CD4-positive, alpha-beta T cell treated with Interleukin-21 for 1 hour (primary cell): ENCODE measurements at regions not wholly inside any gene's neighbourhood (a gene's known extent, or its start where the extent isn't known, plus 50 kb on each side); places are given as distances from the start of the nearest gene placed in this dataset.
"Not testable (repeated sequence)": the region's sequence is repeated elsewhere in the genome, so short reads cannot be mapped to it uniquely, and the experiment has no call there.

Experiments
- DNase-seq: peaks from one replicate; pipeline ENCODE4 v3.0.0-alpha.2; 2020

DNA sequence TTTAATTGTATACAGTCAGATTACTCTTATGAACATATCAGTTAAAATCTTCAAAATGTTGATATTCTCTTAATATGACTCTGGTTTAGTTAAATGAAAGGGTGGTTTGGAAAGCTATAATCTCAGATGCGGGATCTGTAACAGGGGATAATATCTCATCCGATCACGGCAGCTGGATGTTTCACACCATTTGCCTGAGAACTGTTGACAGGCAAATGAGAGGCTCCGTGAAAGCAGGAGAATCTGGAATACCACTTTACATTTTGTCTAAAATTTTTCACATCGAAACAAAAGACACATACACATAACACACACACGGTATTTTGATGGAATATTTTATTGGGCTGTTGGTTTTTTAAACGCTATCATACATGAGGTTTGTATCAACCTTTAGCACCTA lies 518.6 kb upstream of the SLC39A10 start:
- DNase-seq = no peak

DNA sequence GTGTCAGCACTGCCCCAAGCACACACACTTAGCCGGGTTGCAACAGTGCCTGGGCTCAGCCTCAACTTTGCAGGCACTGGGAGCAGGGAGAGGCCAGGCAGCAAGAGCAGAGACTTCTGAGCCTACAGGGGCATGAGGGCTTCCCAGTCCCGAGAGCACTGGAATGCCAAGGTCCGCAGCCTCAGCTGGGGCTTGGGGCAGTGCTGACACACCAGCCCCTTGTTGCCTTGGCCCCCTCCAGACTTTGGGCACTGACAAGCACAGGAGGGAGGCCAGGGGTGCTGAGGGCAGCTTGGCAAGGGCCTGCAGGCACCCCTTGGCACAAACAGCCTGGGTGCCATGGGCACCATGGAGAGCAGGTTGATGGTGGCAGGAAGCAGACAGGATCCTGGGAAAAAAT lies 531.1 kb upstream of the SLC39A10 start:
- not testable (repeated sequence) for DNase-seq

GRCh38 chr2:195124391-195125079 lies 532.5 kb upstream of the SLC39A10 start:
- no peak for DNase-seq

DNA sequence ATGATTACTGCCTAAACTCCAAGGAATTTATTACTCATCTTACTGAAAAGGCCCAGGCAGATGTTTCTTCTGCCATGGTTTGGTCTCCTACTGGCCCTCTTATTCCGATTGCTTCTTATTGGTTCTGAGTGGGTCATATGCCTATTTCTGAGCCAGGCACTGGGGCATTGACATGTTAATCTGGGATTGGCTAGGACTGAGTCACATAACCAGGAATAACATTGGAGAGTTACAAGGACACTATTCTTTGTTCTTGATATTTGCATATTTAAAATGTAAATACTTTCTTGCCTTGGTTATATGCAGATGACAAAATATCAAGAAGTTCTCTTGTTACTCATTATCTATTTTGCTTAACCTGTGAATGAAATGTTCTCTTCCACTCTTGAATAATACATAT lies 534.4 kb upstream of the SLC39A10 start:
- no peak for DNase-seq

- DNase-seq = no peak
Observed at GRCh38 chr2:195121341-195121740, 535.7 kb upstream of the SLC39A10 start.

GRCh38 chr2:195119231-195119630 lies 537.8 kb upstream of the SLC39A10 start:
- no peak for DNase-seq

- DNase-seq = no peak
Observed at GRCh38 chr2:195118276-195118675, 538.8 kb upstream of the SLC39A10 start.

DNA sequence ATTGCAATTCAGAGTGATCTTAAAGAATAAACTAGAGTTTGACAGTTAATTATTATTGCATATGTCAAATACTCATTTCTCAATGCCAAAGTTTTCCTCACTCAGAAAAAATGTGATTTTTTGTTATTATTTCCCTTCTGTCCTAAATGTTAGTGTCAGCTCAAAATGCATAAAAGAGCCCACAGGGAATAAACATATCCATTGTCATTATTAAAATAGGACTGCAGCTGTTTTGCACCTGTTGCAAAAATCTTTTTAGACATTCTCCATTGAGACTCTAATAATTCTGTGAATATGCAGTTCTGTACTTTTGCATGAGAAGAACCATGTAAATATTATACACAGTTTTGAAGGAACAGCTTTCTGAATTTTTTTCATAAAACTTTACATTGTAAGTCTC lies 540.0 kb upstream of the SLC39A10 start:
- no peak for DNase-seq

DNA sequence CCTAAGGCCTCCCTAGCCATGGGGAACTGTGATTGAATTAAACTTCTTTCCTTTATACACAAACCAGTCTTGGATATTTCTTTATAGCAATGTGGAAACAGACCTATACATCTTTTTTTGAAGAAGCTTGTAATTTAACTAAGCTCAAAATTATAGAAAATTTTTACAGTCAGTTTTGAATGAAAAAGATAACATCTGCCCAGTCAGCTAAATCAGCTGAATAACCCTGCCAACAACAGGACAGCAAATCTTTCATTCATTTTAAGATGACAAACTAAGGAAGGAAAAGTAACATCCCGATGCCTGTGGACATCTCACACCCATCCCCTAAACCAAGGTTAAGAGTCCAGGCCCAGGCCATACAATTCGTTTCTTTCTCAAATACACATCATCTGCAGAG lies 541.3 kb upstream of the SLC39A10 start:
- no peak for DNase-seq

DNA sequence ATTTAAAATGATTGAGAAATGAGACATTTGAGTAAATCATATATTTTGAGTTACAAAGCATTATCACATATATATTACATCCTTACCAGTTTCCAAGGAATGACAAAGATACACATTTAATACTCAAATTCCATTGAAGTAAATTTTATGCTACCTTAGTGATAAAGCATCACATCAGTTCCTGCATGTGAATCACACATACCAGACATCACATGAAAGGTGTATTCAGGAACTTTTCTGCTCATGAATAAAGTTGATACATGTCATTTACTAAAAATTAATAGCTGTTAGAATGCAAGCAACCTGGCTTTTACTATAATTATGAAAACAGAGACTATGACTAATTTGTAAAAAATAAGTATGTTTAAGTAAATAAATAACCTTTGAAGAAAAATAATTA lies 548.8 kb upstream of the SLC39A10 start:
- no peak for DNase-seq

DNA sequence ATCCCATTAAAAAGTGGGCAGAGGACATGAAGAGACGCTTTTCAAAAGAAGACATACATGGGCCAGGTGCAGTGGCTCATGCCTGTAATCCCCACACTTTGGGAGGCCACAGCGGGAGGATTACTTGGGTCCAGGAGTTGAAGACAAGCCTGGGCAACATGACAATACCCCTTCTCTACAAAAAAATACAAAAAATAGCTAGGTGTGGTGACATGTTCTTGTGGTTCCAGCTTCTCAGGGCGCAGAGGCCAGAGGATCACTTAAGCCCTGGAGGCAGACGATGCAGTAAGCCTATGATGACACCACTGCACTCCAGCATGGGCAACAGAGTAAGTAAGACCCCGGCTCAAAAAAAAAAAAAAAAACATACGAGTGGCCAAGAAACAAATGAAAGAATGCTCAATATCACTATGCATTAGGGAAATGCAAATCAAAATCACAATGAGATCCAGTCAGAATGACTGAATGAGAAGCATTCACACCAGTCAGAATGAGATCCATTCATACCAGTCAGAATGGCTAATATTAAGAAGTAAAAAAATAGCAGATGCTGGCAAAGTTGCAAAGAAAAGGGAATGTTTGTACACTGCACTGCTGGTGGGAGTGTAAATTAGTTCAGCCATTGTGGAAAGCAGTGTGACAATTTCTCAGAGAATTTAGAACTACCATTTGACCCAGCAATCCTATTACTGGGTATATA lies 550.2 kb upstream of the SLC39A10 start:
- DNase-seq = no peak

- DNase-seq = no peak
Observed at GRCh38 chr2:195105581-195105980, 551.4 kb upstream of the SLC39A10 start.

DNA sequence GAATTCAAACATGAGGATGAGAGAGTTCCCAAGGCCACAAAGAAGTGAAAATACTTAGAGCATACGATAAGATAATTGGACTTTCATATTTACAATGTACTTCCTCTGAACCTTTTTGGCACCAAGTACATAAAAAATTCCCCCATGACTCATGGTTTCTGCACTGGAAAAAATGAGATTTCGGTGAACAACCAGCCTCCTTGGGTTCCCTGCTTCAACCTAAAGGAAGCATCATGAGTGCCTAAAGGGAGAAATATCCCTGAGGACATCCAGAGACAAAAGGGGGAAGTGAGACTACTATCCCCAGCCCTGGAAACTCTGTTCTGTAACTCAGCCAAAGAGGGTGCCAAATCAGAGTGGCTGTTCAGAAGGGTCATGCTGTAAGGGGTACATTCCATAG lies 562.7 kb upstream of the SLC39A10 start:
- DNase-seq = no peak

- no peak for DNase-seq
Observed at GRCh38 chr2:195092341-195092740, 564.7 kb upstream of the SLC39A10 start.

DNA sequence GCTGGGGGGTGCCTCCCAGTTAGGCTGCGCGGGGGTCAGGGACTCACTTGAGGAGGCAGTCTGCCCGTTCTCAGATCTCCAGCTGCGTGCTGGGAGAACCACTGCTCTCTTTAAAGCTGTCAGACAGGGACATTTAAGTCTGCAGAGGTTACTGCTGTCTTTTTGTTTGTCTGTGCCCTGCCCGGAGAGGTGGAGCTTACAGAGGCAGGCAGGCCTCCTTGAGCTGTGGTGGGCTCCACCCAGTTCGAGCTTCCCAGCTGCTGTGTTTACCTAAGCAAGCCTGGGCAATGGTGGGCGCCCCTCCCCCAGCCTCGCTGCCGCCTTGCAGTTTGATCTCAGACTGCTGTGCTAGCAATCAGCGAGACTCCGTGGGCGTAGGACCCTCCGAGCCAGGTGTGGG lies 584.2 kb upstream of the SLC39A10 start:
- DNase-seq = not testable (repeated sequence)

DNA sequence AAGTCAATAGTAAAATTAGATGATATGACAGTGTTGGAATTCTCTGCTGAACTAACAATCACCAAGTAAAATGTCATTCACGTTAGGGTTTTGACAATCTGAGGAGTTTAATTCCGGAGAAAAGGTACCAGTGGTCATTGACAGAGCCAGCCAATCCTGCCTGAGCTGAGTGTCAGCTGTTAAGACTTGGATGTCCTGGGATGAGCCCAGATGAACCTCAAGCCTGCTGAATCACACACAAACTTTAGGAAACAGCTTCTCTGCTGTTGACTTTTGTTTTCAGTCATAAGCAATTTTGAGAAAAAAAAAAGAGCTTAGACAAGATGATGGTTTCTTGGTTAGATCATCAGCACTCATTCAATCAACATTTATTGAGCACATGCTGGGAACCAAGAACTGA lies 600.0 kb upstream of the SLC39A10 start:
- DNase-seq = no peak

DNA sequence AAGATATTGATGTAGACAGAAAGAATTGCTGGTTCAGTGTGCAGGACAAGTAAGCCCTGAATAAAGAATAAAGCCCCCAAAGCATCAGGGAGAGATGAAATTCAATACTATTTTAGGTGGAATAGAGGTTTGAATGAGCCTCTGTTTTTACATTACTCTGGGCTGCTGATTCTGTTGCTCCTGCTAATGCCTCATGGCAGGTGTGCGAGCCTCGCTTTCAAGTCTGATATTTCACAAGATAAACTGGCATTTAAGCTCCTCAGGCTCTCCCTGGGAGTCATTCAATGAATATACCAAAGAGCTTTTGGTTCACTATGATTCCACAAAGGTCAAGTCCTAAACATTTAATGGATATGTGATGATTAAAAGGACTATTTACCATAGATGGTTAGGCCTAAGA lies 601.0 kb upstream of the SLC39A10 start:
- no peak for DNase-seq

DNA sequence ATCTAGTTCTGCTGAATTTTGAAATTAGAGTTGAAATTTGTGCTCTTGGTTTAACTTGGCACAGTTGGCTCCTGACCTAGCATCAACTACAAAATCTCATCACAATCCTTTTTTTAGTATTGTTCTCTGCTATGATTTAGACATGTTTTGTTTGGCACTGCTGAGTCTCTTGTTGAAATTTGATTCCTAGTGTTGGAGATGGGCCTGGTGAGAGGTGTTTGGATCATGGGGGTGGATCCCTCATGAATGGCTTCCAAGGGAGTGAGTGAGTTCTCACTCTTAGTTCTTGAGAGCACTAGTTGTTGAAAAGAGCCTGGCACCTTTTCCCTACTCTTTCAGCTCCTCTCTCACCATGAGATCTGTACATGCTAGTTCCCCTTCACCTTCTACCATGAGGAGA lies 605.6 kb upstream of the SLC39A10 start:
- no peak for DNase-seq

- DNase-seq = no peak
Observed at GRCh38 chr2:195049372-195050031, 607.5 kb upstream of the SLC39A10 start.

DNA sequence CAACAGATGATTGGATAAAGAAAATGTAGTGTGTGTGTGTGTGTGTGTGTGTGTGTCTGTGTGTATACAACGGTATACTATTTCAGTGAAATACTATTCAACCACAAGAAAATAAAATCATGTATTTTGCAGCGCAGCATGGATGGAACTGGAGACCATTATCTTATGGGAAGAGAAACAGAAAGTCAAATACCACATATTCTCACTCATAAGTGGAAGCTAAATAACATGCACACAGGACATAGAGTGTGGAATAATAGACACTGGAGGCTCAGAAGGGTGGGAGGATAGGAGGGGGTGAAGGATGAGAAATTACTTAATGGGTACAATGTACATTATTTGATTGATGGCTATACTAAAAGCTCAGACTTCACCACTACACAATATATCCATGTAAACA lies 609.1 kb upstream of the SLC39A10 start:
- no peak for DNase-seq

DNA sequence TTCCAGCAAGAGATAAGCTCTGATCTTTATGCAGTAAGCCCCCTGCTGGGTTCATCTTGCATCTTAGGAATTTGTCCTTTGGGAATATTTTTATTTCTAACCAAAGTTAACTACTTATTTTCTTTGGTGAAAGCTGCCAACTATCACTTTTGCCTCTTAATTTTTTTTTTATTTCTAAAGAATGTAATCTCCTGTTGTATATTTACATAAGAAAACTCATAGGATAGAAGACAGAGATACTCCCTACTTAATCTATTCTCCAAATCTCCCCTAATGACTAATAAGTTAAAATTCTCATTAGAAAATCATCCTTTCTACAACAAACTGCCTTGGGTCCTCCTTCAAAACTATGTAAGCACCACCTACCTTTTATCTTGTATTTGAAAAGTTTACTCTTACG lies 612.2 kb upstream of the SLC39A10 start:
- no peak for DNase-seq

- DNase-seq = no peak
Observed at GRCh38 chr2:195038153-195038552, 618.9 kb upstream of the SLC39A10 start.

DNA sequence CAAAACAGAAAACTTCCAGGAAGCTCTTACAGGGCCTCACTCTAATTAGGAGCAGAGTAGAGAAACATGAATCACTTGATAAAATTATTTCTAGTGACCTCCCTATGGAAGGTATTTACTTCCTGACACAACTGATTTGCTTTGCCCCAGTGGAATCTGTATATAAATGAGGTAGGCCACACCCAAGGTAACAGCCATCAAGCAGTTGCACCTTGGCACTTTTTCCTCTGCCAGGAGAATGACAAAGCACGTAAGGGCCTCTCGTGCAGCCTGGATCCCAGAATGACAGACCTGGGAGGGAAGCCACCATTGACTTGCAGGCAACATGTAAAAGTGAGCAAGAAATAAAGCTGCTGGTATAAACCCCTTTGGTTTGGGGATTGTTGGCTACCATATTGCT lies 620.0 kb upstream of the SLC39A10 start:
- no peak for DNase-seq

- no peak for DNase-seq
Observed at GRCh38 chr2:195031411-195031810, 625.6 kb upstream of the SLC39A10 start.
